HCT116 (cell line): ENCODE measurements at regions not wholly inside any gene's neighbourhood (a gene's known extent, or its start where the extent isn't known, plus 50 kb on each side); places are given as distances from the start of the nearest gene placed in this dataset.

Experiments used
- CEBPB ChIP-seq: IDR thresholded peaks from 2 replicates; pipeline ENCODE4 v1.6.1; 2012; ENCODE audit warnings: low read depth
- CTCF ChIP-seq, 3 experiments: fragments of 200-600 bp in 1 of 3; sonication (generic) in 1 of 3; IDR thresholded peaks in 2 of 3; conservative IDR thresholded peaks in 1 of 3; 2 replicates each; pipeline ENCODE4 v1.5.1; 2012 to 2017; ENCODE audit warnings: low read depth in 2 of 3, low read length in 2 of 3, antibody characterized with exemption in 1 of 3, borderline replicate concordance in 1 of 3, control low read depth in 1 of 3, mild to moderate bottlenecking in 1 of 3, mixed read lengths in 1 of 3, mixed run types in 1 of 3, moderate library complexity in 1 of 3; ENCODE audit not compliant: insufficient read depth in 1 of 3
- ELF1 ChIP-seq: IDR thresholded peaks from 2 replicates; pipeline ENCODE4 v1.6.1; 2012; ENCODE audit warnings: low read depth, borderline replicate concordance
- EZH2 ChIP-seq: fragments of 200-600 bp; sonication (generic); IDR thresholded peaks from 2 replicates; pipeline ENCODE4 v1.6.1; 2017; ENCODE audit warnings: antibody characterized with exemption, mixed run types
- EZH2phosphoT487 ChIP-seq: fragments of 200-600 bp; IDR thresholded peaks from 2 replicates; pipeline ENCODE4 v1.6.1; 2018; ENCODE audit warnings: antibody characterized with exemption, borderline replicate concordance
- JUND ChIP-seq: IDR thresholded peaks from 2 replicates; pipeline ENCODE4 v1.6.1; 2012
- POLR2A ChIP-seq: IDR thresholded peaks from 2 replicates; pipeline ENCODE4 v1.7.0; 2011; ENCODE audit warnings: borderline replicate concordance; ENCODE audit not compliant: insufficient read depth, insufficient read length; ENCODE audit errors: extremely low read depth
- POLR2AphosphoS5 ChIP-seq: IDR thresholded peaks from 2 replicates; pipeline ENCODE4 v1.6.1; 2011; ENCODE audit warnings: mild to moderate bottlenecking, low read depth, low read length, moderate library complexity
- RAD21 ChIP-seq: IDR thresholded peaks from 2 replicates; pipeline ENCODE4 v1.6.1; 2012; ENCODE audit warnings: low read depth, mild to moderate bottlenecking
- SRF ChIP-seq: IDR thresholded peaks from 2 replicates; pipeline ENCODE4 v1.6.1; 2012; ENCODE audit warnings: low read depth
- ZBTB33 ChIP-seq: IDR thresholded peaks from 2 replicates; pipeline ENCODE4 v1.6.1; 2011; ENCODE audit warnings: mild to moderate bottlenecking, low read length, moderate library complexity; ENCODE audit not compliant: insufficient replicate concordance; ENCODE audit errors: extremely low read depth

- no peak for TF ChIP-seq CTCF (IDR thresholded peaks at IDR 0.05 in 2 of 3, conservative IDR thresholded peaks at IDR 0.05 in 1 of 3; ENCODE audit: borderline replicate concordance in 1 of 3, insufficient read depth in 1 of 3, low read depth in 2 of 3, low read length in 2 of 3)
- TF ChIP-seq ZBTB33, result no peak
- TF ChIP-seq CEBPB, result no peak
- no peak for TF ChIP-seq EZH2
- no peak for TF ChIP-seq EZH2phosphoT487
- no peak for TF ChIP-seq RAD21
- no peak for TF ChIP-seq POLR2A
- TF ChIP-seq ELF1, result no peak
- TF ChIP-seq JUND, result no peak
- TF ChIP-seq SRF, result no peak
- no peak for TF ChIP-seq POLR2AphosphoS5
These were observed 193.3 kb downstream of the C11orf91 start for GRCh38 chr11:33507356-33507755.
